DOHH2 (cell line): ENCODE measurements at regions not wholly inside any gene's neighbourhood (a gene's known extent, or its start where the extent isn't known, plus 50 kb on each side); places are given as distances from the start of the nearest gene placed in this dataset.

ENCODE experiments used
- H3F3A ChIP-seq: fragments of 200-600 bp; sonication (generic), shearing (Covaris generic); 2 replicates; pipeline ENCODE4 v1.6.0; 2016; ENCODE audit warnings: antibody characterized with exemption, mild to moderate bottlenecking; ENCODE audit not compliant: control insufficient read depth, insufficient read depth
- H3K27ac ChIP-seq: fragments of 200-600 bp; sonication (generic); 2 replicates; pipeline ENCODE4 v1.5.1; 2014; ENCODE audit warnings: low read depth, mild to moderate bottlenecking, low read length, moderate library complexity
- H3K27me3 ChIP-seq: fragments of 200-600 bp; sonication (generic); 2 replicates; pipeline ENCODE4 v1.6.1; 2014; ENCODE audit warnings: mild to moderate bottlenecking, low read length, mixed read lengths; ENCODE audit not compliant: control insufficient read depth
- H3K36me3 ChIP-seq: fragments of 200-600 bp; sonication (generic); 2 replicates; pipeline ENCODE4 v1.6.1; 2014; ENCODE audit warnings: mild to moderate bottlenecking, low read length, moderate library complexity, mixed read lengths; ENCODE audit not compliant: control insufficient read depth
- H3K4me1 ChIP-seq: fragments of 200-600 bp; sonication (generic); 2 replicates; pipeline ENCODE4 v1.6.1; 2014; ENCODE audit warnings: mild to moderate bottlenecking, low read length, mixed read lengths; ENCODE audit not compliant: control insufficient read depth
- H3K4me2 ChIP-seq: fragments of 200-600 bp; sonication (generic); 2 replicates; pipeline ENCODE4 v1.6.0; 2014; ENCODE audit warnings: mild to moderate bottlenecking, low read length, moderate library complexity
- H3K4me3 ChIP-seq: fragments of 200-600 bp; sonication (generic); 2 replicates; pipeline ENCODE4 v1.5.1; 2014; ENCODE audit warnings: mild to moderate bottlenecking, low read length, mixed read lengths
- H3K79me2 ChIP-seq: fragments of 200-600 bp; sonication (generic); 2 replicates; pipeline ENCODE4 v1.6.1; 2014; ENCODE audit warnings: mild to moderate bottlenecking, low read length, mixed read lengths; ENCODE audit not compliant: control insufficient read depth
- H3K9me2 ChIP-seq: fragments of 200-600 bp; sonication (generic); replicated peaks from 2 replicates; pipeline ENCODE4 v1.6.1; 2014; ENCODE audit warnings: mild to moderate bottlenecking, low read length, mixed read lengths; ENCODE audit not compliant: control insufficient read depth
- H3K9me3 ChIP-seq: fragments of 200-600 bp; sonication (generic); 2 replicates; pipeline ENCODE4 v1.6.1; 2014; ENCODE audit warnings: antibody characterized with exemption, low read length, mixed read lengths; ENCODE audit not compliant: control insufficient read depth, insufficient read depth
- H4K20me1 ChIP-seq: fragments of 200-600 bp; sonication (generic); 2 replicates; pipeline ENCODE4 v1.6.0; 2014; ENCODE audit warnings: low read depth, mild to moderate bottlenecking, antibody characterized with exemption, low read length, moderate library complexity; ENCODE audit not compliant: control insufficient read depth, insufficient read depth
- EZH2phosphoT487 ChIP-seq: fragments of 200-600 bp; sonication (generic); IDR thresholded peaks from 2 replicates; pipeline ENCODE4 v1.6.1; 2017; ENCODE audit warnings: borderline replicate concordance, mild to moderate bottlenecking, antibody characterized with exemption, low read length, moderate library complexity, mixed read lengths
- TF ChIP-seq, protein P1 (sequence below): fragments of 200-600 bp; sonication (generic); IDR thresholded peaks from one replicate; pipeline ENCODE4 v1.5.1; 2014; ENCODE audit warnings: antibody characterized with exemption, mild to moderate bottlenecking, low read depth, low read length; ENCODE audit not compliant: poor library complexity, severe bottlenecking

DNA sequence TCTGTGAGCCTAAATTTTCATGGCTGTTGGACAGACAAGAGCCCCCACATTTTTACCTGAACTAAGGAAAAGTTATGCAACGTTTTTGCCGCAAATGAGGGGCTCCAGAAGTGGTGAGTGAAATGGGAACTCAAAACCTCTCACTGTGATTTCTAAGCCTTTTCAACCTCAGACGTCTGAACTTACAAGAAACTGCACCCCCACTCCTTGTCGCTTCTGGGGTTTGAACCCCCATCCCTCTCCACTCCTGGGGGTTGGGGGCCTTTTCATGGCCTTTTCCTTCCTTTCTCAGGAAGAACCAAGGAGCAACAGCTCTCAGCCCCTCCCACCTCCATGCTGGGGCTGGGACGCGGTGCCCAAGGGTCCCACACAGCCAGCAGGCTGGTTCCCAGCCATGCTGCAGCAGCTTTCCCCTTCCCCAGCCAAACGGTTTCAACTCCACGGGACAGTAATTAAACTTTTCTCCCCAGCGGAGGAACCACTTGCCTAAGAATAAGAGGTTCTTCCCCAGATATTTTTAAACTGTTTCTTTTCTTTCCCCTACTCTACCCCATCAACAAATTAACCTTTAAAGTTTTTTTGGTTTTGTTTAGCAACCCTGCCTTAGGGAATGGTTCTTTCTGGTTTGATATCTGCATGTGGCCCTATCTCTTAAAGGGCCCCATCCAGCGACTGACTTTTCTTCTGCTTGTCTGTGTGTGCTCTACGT is 387.6 kb upstream of the CBLB start:
- Histone ChIP-seq H3K9me3 (peaks cover 2% of the 10 kb centered on the region; the same call in 1 of the 2 replicates), H4K20me1 (no peaks in the 10 kb centered on the region), H3F3A (peaks cover under 1% of the 10 kb centered on the region; the same call in 1 of the 2 replicates), H3K4me1 (peaks cover 38% of the 10 kb centered on the region), H3K27me3 (no peaks in the 10 kb centered on the region), H3K36me3 (peaks cover 31% of the 10 kb centered on the region), H3K4me2 (peak overlapping the region; percentile 95), H3K4me3 (peak overlapping the region; percentile 92), H3K27ac (peak overlapping the region; percentile 93), H3K9me2 (no peaks in the 10 kb centered on the region), H3K79me2 (peaks cover 46% of the 10 kb centered on the region)
- TF ChIP-seq, protein P1, sequence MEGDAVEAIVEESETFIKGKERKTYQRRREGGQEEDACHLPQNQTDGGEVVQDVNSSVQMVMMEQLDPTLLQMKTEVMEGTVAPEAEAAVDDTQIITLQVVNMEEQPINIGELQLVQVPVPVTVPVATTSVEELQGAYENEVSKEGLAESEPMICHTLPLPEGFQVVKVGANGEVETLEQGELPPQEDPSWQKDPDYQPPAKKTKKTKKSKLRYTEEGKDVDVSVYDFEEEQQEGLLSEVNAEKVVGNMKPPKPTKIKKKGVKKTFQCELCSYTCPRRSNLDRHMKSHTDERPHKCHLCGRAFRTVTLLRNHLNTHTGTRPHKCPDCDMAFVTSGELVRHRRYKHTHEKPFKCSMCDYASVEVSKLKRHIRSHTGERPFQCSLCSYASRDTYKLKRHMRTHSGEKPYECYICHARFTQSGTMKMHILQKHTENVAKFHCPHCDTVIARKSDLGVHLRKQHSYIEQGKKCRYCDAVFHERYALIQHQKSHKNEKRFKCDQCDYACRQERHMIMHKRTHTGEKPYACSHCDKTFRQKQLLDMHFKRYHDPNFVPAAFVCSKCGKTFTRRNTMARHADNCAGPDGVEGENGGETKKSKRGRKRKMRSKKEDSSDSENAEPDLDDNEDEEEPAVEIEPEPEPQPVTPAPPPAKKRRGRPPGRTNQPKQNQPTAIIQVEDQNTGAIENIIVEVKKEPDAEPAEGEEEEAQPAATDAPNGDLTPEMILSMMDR, result no peak
- TF ChIP-seq EZH2phosphoT487, result no peak

DNA sequence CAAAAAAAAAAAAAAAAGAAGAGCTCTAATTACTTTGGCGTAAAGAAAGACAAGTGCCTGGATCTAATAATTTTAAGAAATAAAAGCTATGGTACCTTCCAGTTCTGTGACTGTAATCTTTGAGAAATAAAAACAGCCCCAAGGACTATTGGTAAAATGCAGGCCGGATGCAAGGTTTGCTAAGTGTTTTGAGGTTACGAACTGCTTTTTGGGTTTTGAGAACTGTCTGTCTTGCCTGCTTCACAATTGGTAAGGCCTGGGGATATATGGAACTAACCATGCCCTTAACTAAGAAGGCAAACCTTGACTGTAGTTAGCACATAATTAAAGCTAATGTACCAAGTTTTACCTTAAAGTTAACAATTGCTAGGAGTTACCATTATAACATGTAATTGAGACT is 388.4 kb upstream of the CBLB start:
- H3K4me1 ChIP-seq, result peaks cover 38% of the 10 kb centered on the region
- H3K36me3 ChIP-seq, result peaks cover 29% of the 10 kb centered on the region
- H3K9me2 ChIP-seq, result no peaks in the 10 kb centered on the region
- peaks cover 46% of the 10 kb centered on the region for H3K79me2 ChIP-seq
- H3K27me3 ChIP-seq, result no peaks in the 10 kb centered on the region
- H3F3A ChIP-seq, result peaks cover 7% of the 10 kb centered on the region; the same call in 1 of the 2 replicates
- no peaks in the 10 kb centered on the region for H4K20me1 ChIP-seq
- H3K9me3 ChIP-seq, result no peaks in the 10 kb centered on the region
- peak overlapping the region; percentile 92 for H3K4me3 ChIP-seq
- TF ChIP-seq EZH2phosphoT487, result no peak
- TF ChIP-seq, protein P1, result no peak
- peak overlapping the region; percentile 93 for H3K27ac ChIP-seq
- peak overlapping the region; percentile 95 for H3K4me2 ChIP-seq

DNA sequence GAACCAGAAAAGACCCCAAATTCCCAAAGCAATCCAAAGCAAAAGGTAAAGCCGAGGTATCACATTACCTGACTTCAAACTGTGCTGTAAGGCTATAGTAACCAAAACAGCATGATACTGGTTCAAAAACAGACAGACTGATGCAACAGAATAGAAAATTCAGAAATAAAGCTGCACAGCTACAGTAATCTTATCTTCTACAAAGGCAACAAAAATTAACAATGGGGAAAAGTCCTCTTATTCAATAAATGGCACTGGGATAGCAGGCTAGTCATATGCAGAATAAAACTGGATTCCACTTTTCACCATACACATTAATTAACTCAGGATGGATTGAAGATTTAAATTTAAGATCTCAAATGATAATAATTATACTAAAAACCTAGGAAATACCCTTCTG is 392.6 kb upstream of the CBLB start:
- H3K4me1 ChIP-seq, result peaks cover 13% of the 10 kb centered on the region
- H4K20me1 ChIP-seq, result no peaks in the 10 kb centered on the region
- peaks cover 8% of the 10 kb centered on the region; the same call in 1 of the 2 replicates for H3F3A ChIP-seq
- H3K27me3 ChIP-seq, result no peaks in the 10 kb centered on the region
- H3K4me2 ChIP-seq, result no peak overlapping the region
- no peaks in the 10 kb centered on the region for H3K9me3 ChIP-seq
- peaks cover 23% of the 10 kb centered on the region for H3K79me2 ChIP-seq
- no peak overlapping the region for H3K4me3 ChIP-seq
- H3K9me2 ChIP-seq, result no peaks in the 10 kb centered on the region
- TF ChIP-seq, protein P1, result no peak
- TF ChIP-seq EZH2phosphoT487, result no peak
- H3K36me3 ChIP-seq, result peaks cover 26% of the 10 kb centered on the region
- H3K27ac ChIP-seq, result no peak overlapping the region
